ENCODE measurements at regions not wholly inside any gene's neighbourhood (a gene's known extent, or its start where the extent isn't known, plus 50 kb on each side); places are given as distances from the start of the nearest gene placed in this dataset.

DNA sequence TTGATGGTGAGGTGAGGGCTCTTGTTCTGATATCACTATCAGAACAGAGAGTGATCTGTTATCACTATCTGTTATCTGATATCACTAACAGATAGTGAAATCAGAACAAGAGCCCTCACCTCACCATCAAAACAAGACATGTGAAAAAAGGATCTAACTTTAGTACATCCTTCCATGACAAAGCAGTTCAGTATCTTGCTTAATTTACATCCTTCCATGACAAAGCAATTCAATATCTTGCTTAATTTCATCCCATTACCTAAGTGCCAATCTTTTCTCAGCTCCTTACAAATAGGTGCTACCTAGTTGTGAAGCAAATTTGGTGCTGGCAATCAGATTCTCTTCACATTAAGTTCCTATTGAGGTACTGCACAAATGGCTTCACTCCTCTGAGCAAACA lies 1865.6 kb upstream of the FLRT2 start:
- TF ChIP-seq POLR2AphosphoS5 (IDR thresholded peaks at IDR 0.05; ENCODE audit: borderline replicate concordance, low read depth, low read length) (no peak), EZH2 (IDR thresholded peaks at IDR 0.05) (no peak)
